HG02981 (cell line): ENCODE measurements at regions not wholly inside any gene's neighbourhood (a gene's known extent, or its start where the extent isn't known, plus 50 kb on each side); places are given as distances from the start of the nearest gene placed in this dataset.

ENCODE experiments used
- ATAC-seq: cut with Tn5 transposase; IDR thresholded peaks from one replicate; pipeline ENCODE4 v1.9.1; 2021; ENCODE audit warnings: mild to moderate bottlenecking, moderate library complexity; ENCODE audit not compliant: unreplicated experiment

DNA sequence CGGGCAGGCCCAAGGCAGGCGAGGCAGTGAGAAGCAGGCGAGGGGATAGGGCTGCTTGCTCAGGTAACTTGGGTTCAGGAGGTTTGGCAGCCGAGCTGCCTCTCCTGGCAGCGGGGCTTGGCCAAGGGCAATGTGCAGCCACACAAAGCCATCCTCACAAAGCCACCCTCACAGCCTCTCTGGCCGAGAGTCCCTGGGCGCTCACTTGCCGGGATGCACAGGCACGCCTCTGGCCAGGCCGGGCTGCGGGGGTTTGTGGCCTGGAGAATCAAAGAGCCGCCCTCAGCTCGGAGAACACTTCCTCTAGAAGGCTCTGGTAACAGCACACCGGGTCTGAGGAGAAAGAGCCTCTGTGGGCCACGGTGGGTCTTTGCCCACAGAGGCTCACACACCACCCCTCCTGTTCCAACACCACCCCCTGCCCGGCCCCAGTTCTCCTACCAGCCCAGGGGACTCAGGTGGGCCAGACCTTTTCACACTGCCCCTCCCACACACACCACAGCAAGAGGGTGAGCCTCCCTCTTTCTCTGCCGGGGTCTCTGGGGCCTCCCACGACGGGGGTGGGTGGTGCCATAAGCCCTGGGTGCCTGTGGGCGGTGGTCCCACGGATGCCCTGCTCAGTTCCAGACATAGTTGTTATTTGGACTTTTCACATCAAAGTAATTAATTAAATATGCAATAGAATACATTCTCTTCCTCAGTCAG lies 186.9 kb downstream of the ZFP36L2 start:
- no peak for ATAC-seq

DNA sequence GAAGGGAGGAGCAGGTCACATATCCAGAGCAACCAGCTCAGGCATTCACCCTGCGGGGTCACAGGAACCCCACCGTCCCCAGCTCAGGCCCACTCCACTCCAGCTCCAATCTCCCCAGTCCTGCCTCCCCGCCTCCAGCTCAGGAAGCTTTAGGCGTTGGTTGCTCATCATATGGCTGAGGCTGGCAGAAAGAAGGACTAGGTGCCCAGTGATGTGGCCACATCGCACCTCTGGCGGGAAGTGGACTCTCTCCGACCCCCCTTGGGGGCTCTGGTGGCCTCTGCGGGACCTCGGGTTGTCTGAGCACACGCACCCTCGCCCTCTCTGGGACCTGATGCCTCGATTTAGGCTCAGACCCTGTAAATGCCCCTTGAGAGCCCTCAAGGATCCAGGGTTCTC lies 187.7 kb downstream of the ZFP36L2 start:
- no peak for ATAC-seq

DNA sequence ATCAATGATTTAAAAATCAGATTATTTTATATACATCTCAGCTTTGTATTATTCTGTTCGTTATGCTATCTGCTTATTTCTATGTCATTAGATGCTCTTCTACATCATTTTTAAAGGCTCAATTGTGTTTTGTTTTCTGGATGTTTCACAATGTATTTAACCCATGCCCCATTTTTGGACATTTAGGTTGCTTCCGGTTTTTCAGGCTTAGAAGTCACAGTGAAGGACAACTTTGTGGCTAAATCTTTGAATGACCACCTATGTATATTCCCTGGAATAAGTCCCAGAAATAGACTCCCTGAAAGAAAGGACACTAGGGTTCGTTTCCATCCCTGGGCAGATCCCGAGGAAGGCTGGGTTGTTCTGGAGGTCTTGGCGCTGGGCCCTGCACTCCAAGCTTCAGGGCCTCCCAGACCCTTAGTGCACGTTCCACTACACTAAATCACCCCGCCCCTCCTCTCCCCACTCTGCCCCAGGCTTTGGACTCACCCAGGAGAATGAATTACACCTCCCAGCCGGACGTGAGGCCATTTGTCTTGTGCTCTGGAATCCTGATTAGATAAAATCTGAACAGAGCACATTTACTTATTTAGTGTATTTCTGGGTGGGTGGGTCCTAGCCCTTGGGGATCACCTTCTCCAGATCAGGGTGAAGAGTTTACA lies 188.2 kb downstream of the ZFP36L2 start:
- no peak for ATAC-seq

DNA sequence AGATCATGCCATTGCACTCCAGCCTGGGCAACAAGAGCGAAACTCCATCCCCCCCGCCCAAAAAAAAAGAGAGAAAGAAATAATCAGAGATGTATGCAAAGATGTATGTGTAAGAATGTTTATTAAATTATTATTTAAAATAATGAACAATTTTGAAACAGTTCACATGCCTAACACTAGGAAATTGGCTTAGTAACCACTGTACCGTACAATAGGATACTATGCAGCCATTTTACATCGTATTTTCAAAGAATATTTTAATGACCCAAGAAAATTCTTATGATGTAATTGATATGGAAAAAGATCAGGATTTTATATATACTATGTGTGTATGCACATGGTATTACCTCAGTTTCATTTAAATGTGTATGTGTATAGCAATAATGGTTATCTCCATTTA lies 190.5 kb downstream of the ZFP36L2 start:
- no peak for ATAC-seq

DNA sequence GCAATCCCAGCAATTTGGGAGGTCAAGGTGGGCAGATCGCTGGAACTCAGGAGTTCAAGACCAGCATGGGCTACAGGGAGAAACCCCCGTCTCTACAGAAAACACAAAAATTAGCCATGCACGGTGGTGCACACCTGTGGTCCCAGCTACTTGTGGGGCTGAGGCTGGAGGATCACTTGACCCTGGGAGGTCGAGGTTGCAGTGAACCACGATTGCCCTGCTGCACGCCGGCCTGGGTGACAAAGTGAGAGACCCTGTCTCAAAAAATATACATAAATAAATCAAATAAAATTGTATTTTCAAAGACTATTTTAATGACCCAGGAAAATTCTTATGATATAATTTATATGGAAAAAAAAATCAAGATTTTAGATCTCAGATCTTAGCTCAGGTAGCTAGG lies 191.5 kb downstream of the ZFP36L2 start:
- ATAC-seq = no peak

DNA sequence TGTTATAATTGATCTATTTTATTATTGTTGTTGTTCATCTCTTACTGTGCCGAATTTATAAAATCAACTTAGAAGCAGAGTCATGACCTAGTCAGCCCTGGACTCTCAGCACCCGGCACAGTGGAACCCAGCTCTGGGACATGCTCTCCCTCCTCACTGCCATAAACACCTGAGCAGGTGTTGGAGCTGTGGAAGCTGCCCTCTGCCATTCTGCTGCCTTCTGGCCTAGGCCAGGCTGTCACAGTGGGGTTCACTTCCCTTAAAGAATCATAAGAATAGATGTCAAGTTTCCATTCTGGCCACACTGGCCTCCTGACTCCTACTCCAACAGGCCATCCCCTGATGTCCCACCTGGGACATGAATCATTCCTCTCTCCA lies 192.2 kb downstream of the ZFP36L2 start:
- ATAC-seq = no peak

DNA sequence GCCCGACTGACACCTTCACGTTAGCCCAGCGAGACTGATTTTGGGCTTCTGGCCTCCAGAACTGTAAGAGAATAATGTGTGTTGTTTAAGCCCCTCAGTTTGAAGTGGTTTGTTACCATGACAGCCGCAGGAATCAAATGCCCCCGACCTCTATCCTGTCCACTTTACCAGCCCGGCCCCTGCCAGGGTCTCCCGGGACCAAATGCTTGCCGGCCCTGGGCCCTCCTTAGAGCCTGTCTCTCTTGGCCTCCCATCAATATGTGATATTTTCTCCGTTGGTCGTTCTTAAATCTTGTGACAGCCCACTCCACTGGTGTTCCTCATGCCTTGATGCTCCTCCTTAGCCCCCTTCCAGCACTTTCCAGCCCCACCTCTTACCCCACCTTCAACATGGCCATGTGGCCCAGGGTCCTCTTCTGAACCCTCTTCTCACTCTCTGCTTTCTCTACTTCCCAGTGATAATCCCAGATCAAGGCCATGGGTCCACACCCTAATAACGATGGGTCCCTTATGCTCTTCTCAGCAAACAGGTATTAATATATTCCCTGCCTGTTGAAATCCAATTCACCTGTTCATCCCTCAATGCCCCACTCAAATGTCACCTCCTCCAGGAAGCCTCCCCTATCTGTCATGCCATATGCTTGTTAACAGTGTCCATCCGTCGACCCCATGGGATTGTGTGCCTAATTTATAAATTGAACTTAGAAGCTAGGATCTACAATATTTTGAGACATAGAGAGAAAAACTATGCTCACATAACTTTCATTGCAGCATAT lies 192.8 kb downstream of the ZFP36L2 start:
- no peak for ATAC-seq

DNA sequence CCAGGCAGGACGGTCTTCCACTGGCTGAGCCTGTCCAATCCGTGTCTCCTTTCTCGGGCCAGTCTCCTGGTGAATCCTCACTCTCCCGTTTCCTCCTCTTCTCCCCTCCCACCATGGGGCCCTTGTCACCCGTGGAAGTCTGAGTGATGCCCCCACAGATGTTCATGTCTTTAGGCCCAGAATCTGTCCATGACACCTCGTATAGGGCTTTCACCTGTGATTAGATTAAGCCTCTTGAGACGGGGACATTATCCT lies 193.5 kb downstream of the ZFP36L2 start:
- no peak for ATAC-seq

DNA sequence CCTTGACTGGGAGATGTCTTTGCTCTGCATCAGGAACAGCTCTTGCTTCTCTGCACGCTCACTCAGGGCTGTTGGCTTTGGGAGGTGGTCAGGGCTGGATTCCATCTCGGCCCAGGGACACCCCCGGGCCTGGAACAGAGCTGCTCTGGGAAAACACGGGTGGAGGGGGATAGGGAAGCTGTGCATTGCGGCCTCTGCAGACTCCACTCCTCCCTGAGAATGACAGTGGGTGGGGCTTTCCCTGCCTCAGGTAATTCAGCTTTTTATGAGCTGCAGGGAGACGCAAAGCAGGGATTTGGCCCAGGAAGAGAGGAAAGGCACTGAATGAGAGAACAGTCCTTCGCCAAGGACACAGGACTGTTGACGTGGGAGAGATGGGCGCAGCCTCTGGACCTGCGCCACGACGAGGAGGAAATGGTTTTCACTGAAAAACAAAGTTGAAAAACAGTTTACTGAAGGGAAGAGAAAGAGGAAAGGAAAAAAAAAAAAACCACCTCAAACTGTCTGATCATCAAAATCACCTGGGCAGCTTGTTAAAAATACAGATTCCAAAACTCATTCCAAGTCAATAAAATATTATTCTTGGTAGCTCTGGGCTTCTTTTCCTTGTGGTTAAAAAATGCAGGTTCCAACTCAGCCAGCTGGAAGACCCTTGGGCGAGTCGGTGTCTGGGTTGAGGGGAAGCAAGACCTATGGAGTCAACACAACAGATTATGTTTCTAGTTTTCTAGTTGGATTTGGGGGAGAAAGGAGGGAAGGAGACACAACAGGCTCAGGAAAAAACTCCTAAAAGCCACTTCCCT lies 194.0 kb downstream of the ZFP36L2 start:
- no peak for ATAC-seq

DNA sequence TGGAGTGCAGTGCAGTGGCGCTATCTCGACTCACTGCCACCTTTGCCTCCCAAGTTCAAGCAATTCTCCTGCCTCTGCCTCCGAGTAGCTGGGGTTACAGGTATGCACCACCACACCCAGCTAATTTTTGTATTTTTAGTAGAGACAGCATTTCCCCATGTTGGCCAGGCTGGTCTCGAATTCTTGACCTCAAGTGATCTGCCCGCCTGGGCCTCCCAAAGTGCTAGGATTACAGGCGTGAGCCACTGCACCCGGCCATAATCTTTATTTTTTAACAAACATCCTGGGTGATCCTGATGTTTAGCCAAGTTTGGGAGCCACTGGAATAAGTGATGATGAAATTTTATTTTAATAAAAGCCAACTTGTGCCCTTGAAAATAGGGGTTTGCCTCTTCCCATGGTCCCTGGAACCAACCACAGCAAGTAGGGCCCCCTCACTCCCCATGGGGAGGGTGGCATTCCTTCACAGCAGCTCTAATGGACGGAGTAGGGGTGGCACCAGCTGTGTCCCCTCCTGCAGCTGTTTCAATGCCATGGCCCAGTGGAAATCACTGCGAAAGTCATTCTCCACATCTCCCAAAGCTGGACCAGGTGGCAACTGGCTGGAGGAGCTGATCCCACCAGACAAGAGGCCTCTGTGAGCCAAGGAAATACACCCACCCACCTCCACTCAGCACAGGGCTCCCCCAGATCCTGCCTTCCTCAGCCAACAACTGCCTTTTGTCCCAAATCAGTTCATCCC lies 194.8 kb downstream of the ZFP36L2 start:
- ATAC-seq = no peak

DNA sequence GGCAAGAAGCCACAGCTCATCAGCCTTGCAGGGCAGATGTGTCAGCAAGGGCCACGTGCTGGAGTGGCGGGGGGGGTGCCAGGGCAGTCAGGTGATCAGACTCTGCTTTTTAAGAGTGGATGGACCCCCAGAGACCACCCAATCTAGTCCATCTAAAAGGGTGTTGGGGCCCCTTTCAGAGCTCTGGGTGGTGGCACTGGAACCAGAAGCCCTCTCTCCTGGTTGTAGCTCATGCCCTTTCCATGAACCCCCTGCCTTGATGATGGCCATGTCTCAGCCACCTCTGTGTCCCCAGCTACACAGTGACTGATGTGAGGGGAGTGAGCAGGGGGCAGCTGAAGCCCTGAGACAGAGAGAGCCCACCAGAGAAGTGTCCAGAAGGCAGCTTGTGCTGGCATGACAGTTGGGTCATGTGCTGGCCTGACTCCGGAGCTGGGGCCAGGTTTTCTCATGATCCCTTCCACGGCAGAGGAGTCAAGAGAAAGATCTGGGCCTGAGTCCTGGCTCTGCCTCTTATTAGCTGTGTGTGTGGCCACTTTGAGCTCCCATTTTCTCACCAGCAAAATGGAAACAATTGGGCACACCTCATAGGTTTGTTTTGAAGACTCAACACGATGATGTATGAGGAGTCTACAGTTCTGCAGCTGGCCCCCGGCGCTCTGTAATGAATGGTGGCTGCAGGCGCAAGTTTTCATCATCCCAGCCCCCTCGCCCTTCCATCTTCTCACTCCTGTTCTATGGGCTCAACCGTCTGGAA lies 195.7 kb downstream of the ZFP36L2 start:
- ATAC-seq = no peak

DNA sequence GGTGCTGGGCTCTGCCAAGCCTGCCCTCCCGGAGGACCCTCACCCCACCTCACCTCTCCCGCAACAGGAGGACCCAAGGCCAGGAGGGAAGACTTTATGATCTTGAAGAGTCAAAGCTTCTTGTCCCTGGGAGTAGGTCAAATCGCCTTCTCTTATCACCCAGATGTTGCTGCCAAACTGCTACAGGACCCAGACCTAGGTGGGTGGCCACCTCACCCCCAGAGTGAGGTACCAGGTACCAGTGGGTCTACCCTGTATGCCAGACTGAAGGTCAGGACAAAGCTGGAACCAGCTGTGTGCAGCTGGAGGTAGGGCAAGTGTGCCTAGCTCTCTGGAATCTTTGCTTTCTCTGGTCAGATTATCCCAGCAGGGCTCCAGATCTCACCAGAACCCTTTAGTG lies 197.2 kb downstream of the ZFP36L2 start:
- ATAC-seq = no peak

DNA sequence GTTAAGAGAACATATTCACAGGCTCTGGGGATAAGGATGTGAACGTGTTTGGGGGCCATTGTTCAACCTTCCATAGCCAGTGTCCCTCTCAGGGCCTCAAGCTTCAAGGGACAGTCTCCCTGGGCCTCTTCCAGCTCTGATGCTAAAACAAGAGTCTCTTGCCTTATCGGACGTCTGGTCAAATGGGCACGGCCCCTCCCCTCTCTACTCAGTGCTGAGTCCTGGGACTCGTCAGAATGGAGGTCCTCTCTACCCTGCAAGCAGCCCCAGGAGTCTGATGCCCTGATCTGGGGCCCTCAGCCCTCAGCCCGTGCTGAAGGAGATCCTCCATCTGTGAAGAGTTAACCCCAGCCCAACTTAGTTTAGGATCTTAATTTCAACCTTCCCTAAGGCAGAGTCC lies 198.2 kb downstream of the ZFP36L2 start:
- no peak for ATAC-seq

DNA sequence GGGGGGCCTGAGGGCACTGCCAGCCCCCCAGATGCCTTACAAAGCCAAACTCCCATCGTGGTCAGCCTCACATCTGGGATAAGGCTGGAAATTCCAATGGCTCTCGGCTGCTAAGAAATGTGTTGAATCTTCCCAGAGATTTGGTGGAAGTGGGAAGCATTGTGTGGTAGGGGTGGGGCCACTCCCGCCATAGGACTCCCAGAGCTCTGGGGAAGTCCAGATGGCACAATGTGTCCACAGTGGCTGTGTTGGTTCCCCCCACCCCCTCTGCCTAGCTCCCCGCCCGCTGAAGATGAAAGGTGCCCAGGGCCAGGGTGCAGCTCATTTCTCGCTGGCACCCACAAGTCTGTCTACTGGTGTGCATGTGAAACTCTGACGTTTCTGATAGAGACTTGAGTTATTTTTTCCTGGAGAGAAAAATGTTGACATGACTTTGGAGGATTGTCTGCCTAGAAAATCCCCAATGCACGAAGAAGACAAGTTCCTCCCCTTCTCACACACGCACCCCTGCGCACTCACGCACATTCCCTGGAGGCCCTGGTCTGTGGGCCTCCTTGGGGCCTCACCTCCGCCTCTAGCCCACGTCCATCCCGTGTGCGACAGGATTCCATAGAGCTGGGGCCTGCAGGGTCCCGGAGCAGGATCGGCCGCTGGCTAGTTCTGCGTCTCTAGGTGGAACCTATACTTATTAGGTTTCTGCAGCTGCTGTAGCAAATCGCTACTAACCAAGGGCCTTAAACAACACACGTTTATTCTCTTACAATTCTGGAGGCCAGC lies 199.1 kb downstream of the ZFP36L2 start:
- no peak for ATAC-seq

DNA sequence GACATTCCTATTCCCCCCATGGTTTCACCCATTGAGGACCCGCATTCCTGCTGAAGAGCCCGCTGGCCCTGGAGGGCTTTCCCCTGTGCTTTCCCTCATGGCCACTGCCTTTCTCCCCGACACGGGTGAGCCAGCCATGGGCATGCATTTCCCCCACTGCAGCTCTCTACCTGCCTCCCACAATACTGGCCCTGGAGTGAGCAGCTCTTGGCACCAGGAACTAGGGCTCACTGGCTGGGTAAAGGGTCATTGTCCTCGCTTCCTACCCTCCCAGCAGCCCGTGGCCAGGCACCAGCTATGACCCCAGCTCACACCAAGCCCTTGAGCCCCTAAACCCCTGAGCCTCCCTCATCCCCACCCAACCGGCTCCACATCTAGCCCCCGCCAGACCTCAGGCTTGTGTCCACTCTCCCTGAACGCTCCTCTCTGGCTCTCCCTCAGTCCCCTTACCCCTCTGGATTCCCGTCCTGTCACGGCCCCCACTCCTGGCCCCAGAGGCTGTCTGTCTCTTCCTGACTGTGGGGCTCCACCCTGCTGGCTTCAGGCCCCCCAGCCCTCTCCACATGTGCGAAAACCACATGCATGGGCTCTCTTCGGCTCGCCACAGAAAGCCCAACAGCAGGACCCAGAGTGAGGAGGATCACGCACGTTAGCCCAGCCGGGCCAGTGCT lies 199.8 kb downstream of the ZFP36L2 start:
- ATAC-seq = no peak

DNA sequence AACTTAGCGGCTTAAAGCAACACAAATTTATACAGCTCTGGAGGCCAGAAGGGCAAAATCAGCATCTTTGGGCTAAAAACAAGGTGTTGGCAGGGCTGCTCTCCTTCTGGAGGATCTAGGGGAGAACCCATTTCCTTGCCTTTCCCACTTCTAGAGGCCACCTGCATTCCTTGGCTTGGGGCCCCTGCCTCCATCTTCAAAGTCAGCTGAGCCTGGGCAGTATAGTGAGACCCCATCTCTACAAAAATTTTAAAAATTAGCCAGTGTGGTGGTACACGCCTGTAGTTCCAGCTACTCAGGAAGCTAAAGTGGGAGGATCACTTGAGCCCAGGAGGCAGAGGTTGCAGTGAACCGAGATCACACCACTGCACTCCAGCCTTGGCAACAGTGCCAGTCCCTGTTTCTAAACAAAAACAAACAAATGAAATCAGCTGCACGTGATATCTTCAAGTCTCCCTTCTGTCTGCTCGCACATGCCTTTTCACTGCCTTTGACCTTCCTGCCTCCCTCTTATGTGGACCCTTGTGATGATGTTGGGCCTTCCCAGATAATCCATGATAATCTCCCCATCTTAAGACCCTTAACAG lies 200.6 kb downstream of the ZFP36L2 start:
- ATAC-seq = no peak

DNA sequence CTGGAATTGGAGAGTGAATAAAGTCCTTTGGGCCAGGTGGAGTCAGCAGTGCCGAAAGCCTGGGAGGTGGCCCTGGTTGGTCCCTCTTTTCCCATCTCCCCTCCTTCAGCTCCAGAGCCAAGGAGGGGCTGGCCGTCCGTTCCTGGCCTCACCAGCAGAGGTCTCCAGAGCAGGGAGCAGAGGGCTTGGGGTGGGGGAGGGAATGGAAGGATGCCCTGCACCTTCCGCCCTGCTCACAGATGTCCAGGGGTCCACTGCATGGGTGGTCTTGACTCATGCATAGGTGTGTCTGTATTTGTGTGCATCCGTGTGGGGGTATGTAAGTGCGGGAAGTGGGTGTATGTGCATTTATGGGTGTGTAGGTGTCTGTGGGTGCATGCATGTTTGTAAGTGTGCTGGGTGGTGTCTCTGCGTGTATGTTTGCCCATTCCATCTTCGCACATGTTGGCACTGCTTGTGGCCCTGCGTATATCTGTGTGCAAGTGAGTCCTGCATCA lies 201.8 kb downstream of the ZFP36L2 start:
- ATAC-seq = no peak

DNA sequence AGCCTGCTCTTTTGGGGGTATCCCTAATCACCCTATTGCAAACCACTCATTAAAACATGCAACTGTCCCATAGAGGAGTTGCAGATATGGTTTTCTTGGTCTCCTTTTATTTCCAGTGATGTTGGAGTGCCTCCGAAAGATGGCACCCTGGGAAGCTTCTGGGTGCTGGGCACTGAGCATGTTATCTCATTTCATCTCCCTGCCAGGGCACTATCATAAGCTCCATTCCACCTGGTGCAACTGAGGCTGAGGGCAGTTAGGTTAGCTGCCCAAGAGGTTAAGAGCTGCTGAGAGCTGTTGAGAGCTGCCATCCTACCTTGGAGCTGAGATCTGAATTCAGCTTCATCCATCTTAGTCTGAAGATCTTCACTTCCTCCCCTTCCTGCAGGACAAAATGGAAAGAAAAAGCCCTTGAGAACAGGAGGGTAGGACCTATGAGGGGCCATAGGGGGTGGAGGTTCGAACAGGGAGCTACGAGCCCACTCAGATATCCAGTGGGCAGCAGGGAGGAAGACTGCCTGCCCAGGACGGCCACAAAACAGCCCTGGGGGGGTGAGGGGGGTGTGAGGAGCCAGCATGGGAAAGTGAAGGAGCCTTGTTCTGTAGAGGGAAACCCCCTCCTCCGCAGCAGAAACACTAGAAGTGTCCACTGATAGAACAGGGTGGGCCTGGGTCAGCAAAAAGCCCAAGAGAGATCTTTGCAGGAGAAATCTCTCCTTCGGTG lies 202.5 kb downstream of the ZFP36L2 start:
- ATAC-seq = no peak
